ENCODE measurements at regions not wholly inside any gene's neighbourhood (a gene's known extent, or its start where the extent isn't known, plus 50 kb on each side); places are given as distances from the start of the nearest gene placed in this dataset.

GRCh38 chr3:30496066-30496966 is 110.1 kb upstream of the TGFBR2 start:
- DNase-seq (ENCODE audit: extremely low spot score): no peak
- POLR2A ChIA-PET: no interaction called here
- no peak for TF ChIP-seq FOXK2 (IDR thresholded peaks at IDR 0.05)
- TF ChIP-seq CTBP1 (IDR thresholded peaks at IDR 0.05; ENCODE audit: borderline replicate concordance): no peak
- no peak for TF ChIP-seq FOXA1 (IDR thresholded peaks at IDR 0.05)
- TF ChIP-seq NFRKB (IDR thresholded peaks at IDR 0.05): no peak
- no peak for TF ChIP-seq TARDBP (IDR thresholded peaks at IDR 0.05)
- no peak for TF ChIP-seq PKNOX1 (IDR thresholded peaks at IDR 0.05)
- no peak for TF ChIP-seq ZNF384 (IDR thresholded peaks at IDR 0.05)
- no peak for TF ChIP-seq SUZ12 (IDR thresholded peaks at IDR 0.05)
- no peak for TF ChIP-seq BHLHE40 (IDR thresholded peaks at IDR 0.05; ENCODE audit: borderline replicate concordance)
- no peak for TF ChIP-seq FOXM1 (IDR thresholded peaks at IDR 0.05; ENCODE audit: borderline replicate concordance)
- TF ChIP-seq HDGF (IDR thresholded peaks at IDR 0.05; ENCODE audit: borderline replicate concordance): no peak
- no peak for TF ChIP-seq ARNT (IDR thresholded peaks at IDR 0.05)
- TF ChIP-seq SP1 (IDR thresholded peaks at IDR 0.05): no peak
- TF ChIP-seq L3MBTL2 (conservative IDR thresholded peaks at IDR 0.05): no peak
- no peak for TF ChIP-seq LEF1 (IDR thresholded peaks at IDR 0.05; ENCODE audit: borderline replicate concordance)
- TF ChIP-seq ELF4 (IDR thresholded peaks at IDR 0.05): no peak
- CTCF ChIA-PET: no interaction called here

GRCh38 chr3:30498587-30498967 is 107.8 kb upstream of the TGFBR2 start:
- CTCF ChIA-PET: no interaction called here
- DNase-seq (ENCODE audit: extremely low spot score): no peak
- POLR2A ChIA-PET: no interaction called here
- no peak for TF ChIP-seq LEF1 (IDR thresholded peaks at IDR 0.05; ENCODE audit: borderline replicate concordance)
- no peak for TF ChIP-seq SP1 (IDR thresholded peaks at IDR 0.05)
- TF ChIP-seq FOXA1 (IDR thresholded peaks at IDR 0.05): no peak
- TF ChIP-seq BHLHE40 (IDR thresholded peaks at IDR 0.05; ENCODE audit: borderline replicate concordance): no peak
- no peak for TF ChIP-seq L3MBTL2 (conservative IDR thresholded peaks at IDR 0.05)
- TF ChIP-seq SUZ12 (IDR thresholded peaks at IDR 0.05): no peak
- no peak for TF ChIP-seq ELF4 (IDR thresholded peaks at IDR 0.05)
- no peak for TF ChIP-seq TARDBP (IDR thresholded peaks at IDR 0.05)
- no peak for TF ChIP-seq PKNOX1 (IDR thresholded peaks at IDR 0.05)
- no peak for TF ChIP-seq FOXM1 (IDR thresholded peaks at IDR 0.05; ENCODE audit: borderline replicate concordance)
- no peak for TF ChIP-seq FOXK2 (IDR thresholded peaks at IDR 0.05)
- TF ChIP-seq NFRKB (IDR thresholded peaks at IDR 0.05): no peak
- no peak for TF ChIP-seq CTBP1 (IDR thresholded peaks at IDR 0.05; ENCODE audit: borderline replicate concordance)
- TF ChIP-seq HDGF (IDR thresholded peaks at IDR 0.05; ENCODE audit: borderline replicate concordance): no peak
- TF ChIP-seq ZNF384 (IDR thresholded peaks at IDR 0.05): no peak
- no peak for TF ChIP-seq ARNT (IDR thresholded peaks at IDR 0.05)

GRCh38 chr3:30500666-30501399 is 105.6 kb upstream of the TGFBR2 start:
- CTCF ChIA-PET: no interaction called here
- DNase-seq (ENCODE audit: extremely low spot score): no peak
- POLR2A ChIA-PET: no interaction called here
- TF ChIP-seq TARDBP (IDR thresholded peaks at IDR 0.05): no peak
- no peak for TF ChIP-seq ARNT (IDR thresholded peaks at IDR 0.05)
- no peak for TF ChIP-seq HDGF (IDR thresholded peaks at IDR 0.05; ENCODE audit: borderline replicate concordance)
- no peak for TF ChIP-seq NFRKB (IDR thresholded peaks at IDR 0.05)
- TF ChIP-seq BHLHE40 (IDR thresholded peaks at IDR 0.05; ENCODE audit: borderline replicate concordance): no peak
- no peak for TF ChIP-seq FOXA1 (IDR thresholded peaks at IDR 0.05)
- TF ChIP-seq ZNF384 (IDR thresholded peaks at IDR 0.05): no peak
- TF ChIP-seq L3MBTL2 (conservative IDR thresholded peaks at IDR 0.05): no peak
- no peak for TF ChIP-seq FOXK2 (IDR thresholded peaks at IDR 0.05)
- no peak for TF ChIP-seq SP1 (IDR thresholded peaks at IDR 0.05)
- TF ChIP-seq LEF1 (IDR thresholded peaks at IDR 0.05; ENCODE audit: borderline replicate concordance): no peak
- no peak for TF ChIP-seq ELF4 (IDR thresholded peaks at IDR 0.05)

- ChIA-PET POLR2A (no interaction called here), CTCF (no interaction called here)
- DNase-seq (ENCODE audit: extremely low spot score): no peak
- TF ChIP-seq LEF1 (IDR thresholded peaks at IDR 0.05; ENCODE audit: borderline replicate concordance) (no peak), PKNOX1 (IDR thresholded peaks at IDR 0.05) (no peak), NFRKB (IDR thresholded peaks at IDR 0.05) (no peak), SP1 (IDR thresholded peaks at IDR 0.05) (no peak), HDGF (IDR thresholded peaks at IDR 0.05; ENCODE audit: borderline replicate concordance) (no peak), FOXA1 (IDR thresholded peaks at IDR 0.05) (no peak), CTBP1 (IDR thresholded peaks at IDR 0.05; ENCODE audit: borderline replicate concordance) (no peak), FOXM1 (IDR thresholded peaks at IDR 0.05; ENCODE audit: borderline replicate concordance) (no peak), ELF4 (IDR thresholded peaks at IDR 0.05) (no peak), BHLHE40 (IDR thresholded peaks at IDR 0.05; ENCODE audit: borderline replicate concordance) (no peak), ZNF384 (IDR thresholded peaks at IDR 0.05) (no peak), L3MBTL2 (conservative IDR thresholded peaks at IDR 0.05) (no peak), SUZ12 (IDR thresholded peaks at IDR 0.05) (no peak), ARNT (IDR thresholded peaks at IDR 0.05) (no peak), FOXK2 (IDR thresholded peaks at IDR 0.05) (no peak), TARDBP (IDR thresholded peaks at IDR 0.05) (no peak)
These were observed 104.9 kb upstream of the TGFBR2 start for GRCh38 chr3:30501526-30501925.

GRCh38 chr3:30502051-30502741 is 104.2 kb upstream of the TGFBR2 start:
- TF ChIP-seq NFRKB (IDR thresholded peaks at IDR 0.05) (no peak), LEF1 (IDR thresholded peaks at IDR 0.05; ENCODE audit: borderline replicate concordance) (no peak)
- ChIA-PET CTCF (no interaction called here), POLR2A (no interaction called here)
- no peak for DNase-seq (ENCODE audit: extremely low spot score)

Measured in HEK293T (cell line).